Smooth muscle cell of the brain vasculature (primary cell): ENCODE measurements at regions not wholly inside any gene's neighbourhood (a gene's known extent, or its start where the extent isn't known, plus 50 kb on each side); places are given as distances from the start of the nearest gene placed in this dataset.

Source experiments
- DNase-seq: peaks from one replicate; pipeline ENCODE4 v3.0.0-alpha.2; 2012; ENCODE audit warnings: low read depth, low spot score

DNA sequence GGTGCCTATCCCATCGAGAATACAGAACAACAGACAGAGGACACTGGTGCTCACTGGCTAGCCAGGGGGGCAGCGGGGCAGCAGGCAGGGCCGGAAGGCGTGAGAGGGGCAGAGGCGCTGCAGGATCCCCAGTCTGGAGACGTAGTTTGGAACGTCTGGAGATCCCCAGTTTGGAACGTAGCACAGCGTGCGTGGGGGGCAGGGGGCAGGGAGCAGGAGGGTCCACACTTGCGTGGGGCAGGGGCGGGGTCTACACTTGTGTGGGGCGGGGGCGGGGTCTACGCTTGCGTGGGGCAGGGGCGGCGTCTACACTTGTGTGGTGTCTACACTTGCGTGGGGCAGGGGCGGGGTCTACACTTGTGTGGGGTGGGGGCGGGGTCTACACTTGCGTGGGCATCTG is 107.2 kb downstream of the DACT2 start:
- DNase-seq = no peak

DNA sequence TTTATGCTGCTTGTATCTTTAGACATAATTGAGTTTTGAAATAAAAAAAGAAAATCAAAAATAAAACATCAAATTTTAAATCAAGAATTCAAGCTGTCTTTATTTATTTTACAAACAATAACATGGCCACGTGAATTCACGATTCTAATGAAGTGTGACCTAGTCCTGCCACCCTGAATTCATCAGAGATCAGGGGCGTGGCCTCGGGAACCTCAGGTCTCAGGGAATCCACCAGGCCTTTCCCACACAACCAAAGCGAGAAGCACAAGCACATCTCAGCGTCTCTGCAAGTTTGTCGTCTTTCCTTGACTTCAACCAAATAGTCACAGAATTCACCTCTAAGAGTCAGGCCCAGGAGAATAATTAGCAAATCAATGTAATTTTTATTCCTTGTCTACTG is 107.9 kb downstream of the DACT2 start:
- DNase-seq = no peak

DNA sequence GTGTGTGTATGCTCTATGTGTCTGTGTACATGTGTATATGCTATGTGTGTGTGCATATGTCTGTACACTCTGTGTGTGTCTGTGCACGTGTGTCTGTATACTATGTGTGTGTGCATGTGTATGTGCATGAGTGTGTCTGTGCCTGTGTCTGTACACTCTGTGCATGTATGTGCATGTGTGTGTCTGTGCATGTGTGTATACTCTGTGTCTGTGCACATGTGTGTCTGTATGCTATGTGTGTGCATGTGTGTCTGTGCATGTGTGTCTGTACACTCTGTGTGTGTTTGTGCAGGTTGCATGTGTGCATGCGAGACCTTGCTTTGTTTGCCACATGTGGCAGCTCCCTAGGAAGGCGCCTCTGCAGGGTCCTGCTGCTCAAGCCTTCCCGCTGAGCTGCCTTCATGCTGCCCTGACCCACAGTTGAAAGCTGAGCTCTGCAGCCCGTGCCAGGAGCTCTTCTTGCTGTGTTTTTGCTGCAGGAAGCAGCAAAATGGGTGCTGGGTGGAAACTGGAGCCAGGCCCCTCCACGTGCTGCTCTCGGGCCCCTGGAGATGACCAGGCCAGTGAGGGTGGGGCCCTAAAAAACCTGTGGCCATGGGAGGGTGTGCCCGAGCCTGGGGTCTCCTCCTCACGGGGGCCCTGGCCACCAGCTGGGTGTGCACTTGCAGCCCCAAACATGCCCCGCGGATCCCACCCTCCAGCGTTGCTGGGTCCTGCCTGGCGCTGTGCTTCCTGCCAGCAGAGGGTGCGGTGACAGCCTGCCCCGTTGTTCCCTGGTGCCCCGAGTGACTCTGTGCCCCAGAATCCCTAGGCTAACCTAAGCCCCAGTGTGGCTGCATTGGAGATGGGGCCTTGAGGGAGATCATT is 109.1 kb downstream of the DACT2 start:
- no peak for DNase-seq

DNA sequence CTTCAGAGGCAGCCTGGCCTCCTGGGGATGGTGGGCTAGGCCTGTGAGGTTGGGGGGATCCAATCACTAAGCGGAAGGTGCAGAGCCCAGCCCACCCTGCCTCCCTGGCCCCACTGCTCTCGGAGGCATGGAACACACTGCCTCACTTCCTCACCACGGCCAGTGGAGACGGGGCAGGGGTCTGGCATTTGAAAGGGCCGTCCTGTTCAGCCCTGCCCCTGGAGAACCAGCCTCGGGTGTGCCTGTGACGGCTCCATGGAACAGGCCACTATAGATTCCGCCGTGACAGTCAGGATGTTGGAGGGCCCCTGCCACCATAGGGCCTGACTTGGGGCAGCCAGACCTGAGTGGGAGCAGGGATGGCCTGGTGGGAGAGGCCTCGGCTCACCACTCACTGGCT is 110.2 kb downstream of the DACT2 start:
- DNase-seq = no peak

DNA sequence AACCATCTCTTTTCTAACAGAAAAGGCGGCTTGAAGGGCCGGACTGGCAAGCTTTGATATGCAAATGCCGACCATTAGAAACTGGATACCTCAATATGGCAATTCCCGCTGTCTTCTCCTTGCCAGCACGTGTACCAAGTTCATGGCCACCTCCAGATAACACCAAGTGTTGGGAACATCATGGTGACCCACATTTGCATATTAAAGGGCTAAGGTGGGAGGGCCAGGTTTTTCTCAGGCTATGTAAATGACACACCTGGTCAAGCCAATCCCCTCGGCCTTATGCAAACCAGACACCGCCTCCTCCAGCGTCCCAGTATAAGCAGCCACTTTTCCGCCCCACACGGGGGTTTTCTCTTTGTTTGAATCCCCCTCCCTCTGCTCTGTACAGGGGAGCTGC is 110.7 kb downstream of the DACT2 start:
- DNase-seq = no peak

DNA sequence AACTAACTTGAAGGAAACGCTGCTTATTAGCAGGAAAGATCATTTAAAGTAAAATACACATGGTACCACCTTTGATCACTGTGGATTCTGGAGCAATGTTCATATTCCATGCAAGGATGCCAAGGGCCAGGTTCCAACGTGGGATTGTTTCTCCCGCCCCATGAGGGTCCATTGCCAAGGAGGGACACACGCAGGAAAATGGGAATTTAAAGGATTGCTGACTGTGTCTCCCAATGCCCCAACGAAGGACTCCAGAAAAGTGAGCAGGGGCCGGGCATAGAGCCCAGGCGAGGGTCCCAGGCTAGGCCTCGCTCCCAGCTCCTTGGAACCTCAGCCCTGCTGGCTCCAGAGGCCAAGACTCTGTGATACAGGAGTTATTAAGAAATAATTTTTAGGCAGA is 111.2 kb downstream of the DACT2 start:
- no peak for DNase-seq

DNA sequence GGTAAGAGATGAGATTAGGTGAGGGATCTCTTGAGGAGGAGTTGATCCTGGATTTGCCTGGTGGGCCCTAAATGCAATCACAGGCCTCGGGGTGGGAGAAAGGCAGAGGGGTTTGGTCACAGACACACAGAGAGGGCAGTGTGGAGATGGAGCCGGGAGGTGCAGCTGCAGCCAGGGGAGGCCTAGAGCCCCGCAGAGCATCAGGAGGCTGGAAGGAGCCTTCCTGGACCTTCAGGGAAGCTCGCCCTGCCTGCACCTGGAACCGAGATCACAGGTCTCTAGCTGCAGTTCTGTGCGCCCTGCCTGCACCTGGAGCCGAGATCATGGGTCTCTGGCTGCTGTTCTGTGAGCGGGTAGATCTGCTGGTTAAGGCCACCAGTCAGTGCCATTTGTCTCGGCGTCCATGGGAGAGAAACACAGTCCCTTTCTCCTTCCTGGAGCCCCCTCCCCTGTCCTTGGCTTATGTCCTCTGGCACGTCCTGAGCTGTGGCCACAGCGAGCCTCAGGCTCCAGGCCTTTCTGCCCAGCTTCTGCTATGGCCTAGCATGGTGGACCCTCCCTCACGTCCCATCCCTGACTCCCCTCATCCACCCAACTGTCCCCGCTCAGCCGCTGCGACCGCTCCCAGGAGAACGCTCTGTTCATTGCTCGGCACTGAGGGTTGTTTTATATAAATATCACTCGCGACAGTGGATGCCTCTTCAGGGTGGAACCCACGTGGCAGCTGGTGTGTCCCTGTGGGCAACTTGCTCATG is 112.0 kb downstream of the DACT2 start:
- DNase-seq = no peak

DNA sequence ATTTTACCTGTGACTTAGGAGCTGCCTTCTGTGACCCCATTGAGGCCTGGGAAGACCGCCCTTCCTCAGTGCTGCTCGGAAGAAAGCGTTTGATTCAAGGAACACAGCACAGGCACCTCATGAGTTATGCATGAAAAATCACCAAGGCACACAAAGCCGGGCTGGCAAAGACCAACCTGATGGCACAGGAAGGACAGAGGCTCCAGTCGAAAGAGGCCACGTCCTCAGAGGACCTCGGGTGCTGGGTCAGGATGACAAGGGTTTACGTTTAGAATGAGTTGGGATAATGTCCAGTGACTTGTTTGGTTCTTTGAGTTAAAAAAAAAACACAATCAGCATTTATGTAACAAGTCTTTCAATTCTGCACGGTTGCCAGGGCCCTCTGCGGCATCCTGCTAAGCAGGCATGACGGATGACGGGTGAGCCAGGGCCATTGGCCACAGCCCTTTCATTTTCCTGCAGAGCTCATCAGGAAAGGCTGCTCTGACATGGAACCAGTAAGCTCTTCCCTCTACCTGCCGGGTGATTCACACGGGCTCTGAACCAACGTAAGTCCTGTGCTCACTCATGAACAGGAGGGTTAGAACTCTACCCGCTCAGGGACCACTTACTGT is 112.8 kb downstream of the DACT2 start:
- DNase-seq = no peak

DNA sequence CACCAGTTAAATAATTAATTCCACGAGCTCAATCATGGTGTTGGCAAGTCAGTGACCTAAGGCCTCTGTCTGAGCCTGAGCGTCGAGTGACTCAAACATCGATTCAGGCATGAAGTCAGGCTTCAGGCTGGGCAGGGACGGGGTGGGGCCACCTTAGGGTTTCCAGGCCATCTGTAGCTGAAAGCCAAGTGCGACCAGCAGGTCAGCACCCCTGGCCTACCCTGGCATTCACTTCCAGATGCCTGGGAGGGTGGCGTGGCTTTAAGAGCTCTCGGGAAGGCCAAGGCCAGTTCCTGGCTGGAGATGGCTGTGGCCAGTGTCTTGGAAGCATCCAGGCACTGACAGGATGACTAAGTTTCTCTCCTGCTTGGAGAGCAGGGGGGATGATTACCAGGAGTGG is 113.4 kb downstream of the DACT2 start:
- DNase-seq = no peak

DNA sequence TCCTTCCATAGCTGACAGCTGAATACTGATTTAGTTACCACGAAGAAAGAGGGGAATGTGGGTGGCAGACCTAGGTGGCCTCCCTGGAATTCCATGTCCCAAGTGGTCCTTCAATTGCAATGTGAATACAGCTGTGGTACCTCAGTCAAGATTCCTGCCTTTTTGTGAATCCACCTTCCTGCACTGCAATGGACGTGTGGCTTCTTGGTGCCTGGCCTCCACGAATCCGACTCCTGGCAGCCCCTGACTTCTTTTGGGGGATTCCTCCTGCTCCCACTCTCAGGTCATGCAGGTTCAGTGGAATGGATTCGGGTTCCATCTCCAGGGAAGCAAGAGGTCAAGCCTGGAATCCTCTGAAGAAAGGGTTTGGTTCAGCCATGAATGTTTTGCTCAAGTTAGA is 117.8 kb downstream of the DACT2 start:
- no peak for DNase-seq

DNA sequence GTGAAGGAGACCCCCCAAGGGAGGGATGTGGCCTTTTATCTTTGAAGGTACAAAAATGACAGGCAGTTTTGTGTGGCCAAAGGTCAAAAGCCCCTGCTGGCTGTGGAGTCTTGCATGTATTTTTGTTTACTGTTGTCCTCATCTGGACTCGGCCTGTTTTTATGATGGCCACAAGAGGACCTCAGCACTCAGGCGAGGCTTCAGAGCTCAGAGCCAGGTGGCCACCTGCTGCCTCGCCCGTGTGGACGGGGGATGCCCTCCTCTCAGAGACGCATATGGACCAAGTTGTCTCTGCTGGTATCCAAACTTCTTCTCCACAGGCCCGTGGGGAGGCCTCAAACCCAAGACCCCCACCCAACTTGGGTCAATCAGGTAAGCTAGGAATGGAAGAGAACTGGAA is 118.2 kb downstream of the DACT2 start:
- no peak for DNase-seq

DNA sequence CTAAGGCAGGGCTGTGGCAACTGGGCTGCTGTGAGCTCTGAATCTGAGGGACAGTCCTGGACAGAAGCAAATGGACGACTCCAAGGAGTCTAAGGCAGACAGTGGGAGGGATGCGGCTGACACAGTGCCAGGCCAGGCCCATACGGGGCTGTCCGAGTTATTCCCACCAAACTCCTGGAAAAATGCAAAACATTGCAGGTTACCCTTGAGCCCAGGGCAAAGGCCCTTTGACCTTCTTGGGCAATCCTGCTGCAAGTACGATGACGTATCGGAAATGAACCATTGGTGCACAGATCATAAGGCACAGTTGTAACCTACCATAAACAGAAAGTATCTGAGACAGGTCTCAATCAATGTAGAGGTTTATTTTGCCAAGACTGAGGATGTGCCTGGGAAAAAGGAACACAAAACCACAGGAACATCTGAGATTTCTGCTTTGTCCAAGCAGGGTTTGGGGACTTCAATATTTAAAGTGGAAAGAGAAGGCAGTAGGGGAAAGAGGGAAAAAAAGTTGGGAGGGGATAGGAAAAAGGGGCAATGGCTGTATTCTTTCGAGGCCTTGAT is 118.9 kb downstream of the DACT2 start:
- DNase-seq = no peak

DNA sequence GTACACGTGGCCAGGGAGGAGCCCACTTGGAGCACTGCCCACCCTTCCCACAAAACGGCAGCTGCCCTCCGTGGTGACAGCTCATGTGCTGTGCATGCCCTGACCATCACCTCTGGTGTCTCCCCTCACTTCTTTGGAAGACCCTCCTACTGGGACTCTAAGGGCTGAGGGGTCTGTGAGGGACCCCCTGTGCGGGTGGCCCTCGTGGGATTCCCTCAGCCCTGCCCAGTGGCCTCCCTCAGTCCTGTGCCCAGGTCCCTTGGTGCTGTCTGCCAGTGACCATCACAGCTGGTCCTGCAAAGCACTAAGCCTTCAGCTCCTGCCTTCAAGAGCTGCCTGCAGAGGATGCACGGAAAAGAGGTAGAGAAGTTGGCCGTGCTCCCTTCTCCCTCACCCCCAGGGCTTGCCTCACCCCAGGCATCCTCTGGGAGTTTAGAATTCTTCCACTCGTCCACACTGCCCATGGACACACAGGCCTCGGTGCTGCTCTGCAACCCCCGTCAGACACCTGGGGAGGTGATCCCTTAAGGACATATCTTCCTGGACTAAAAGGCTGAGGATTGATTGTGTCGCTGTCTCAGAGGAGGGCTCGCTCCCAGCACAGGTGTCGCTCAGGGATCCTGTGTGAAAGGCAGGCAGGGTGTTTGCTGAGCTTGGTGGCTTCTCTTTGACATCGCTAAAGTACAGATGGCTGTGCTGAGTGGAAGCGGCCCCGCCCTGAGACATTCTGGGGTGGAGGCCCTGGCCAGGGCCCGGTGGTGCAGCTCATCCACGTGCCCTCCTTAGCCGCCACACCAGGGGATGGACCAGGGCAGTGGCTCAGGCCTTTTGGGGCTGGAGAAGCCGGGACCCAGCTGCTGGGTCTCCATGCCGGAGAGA is 119.5 kb upstream of the FRMD1 start:
- DNase-seq = no peak

DNA sequence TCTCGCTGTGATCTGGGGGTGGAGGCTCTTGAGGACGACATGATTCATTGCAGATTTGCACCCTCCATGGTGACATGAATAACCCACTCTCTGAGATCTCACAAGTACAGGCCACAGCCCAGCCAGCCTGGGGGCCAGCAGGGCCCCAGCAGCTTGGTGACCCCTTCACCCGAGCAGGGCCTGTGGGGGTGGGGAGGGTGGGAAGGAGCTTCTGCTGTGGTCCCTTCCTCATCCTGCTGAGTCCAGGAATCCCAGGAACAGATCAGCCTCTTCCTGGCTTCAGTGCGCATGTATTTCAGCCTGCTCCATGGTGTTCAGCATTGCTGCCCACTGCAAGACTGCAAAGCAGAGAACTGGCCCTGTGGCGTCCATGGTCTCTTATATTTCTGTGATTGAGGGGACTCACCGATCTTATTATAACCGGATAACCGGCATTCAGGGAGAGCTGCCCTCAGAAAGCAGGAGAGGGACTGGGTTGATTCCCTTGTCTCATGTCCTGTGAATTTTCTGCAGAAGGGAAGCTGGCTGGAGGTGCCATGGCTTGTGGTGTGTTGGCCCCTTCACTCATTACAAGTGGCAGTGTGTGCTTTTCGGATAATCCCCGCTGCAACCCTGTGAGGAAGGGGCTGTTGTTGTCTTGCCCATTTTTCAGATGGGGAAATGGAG is 118.8 kb upstream of the FRMD1 start:
- no peak for DNase-seq

DNA sequence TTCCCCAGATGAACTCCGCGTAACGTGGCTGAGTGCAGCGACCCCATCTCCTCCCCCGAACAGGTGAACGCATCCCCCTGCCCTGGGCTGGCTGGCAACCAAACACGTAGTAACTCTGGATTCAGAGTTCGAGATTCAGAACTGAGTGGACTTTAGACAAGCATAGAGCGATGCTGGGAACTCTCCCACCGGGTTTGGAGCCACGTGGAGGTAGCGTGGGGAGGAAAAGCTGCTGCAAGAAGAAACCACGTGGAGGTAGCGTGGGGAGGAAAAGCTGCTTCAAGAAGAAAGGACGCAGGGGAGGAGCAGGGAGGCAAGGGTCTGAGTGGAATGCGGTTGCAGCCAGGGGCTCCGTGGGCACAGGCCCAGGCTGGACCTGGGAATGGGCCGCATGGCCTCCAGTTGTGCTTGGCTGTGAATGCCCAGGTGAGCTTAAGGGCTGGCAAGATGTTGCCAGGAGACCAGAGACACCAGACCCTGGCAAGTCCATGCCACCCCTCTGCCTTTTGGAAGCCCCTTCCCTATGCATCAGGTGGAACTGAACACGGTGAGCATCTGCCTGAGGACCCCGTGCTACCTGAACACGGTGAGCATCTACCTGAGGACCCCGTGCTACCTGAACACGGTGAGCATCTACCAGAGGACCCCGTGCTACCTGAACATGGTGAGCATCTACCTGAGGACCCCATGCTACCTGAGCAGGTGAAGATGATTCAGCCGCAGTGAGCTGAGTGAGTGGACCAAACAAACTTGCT is 118.0 kb upstream of the FRMD1 start:
- no peak for DNase-seq

DNA sequence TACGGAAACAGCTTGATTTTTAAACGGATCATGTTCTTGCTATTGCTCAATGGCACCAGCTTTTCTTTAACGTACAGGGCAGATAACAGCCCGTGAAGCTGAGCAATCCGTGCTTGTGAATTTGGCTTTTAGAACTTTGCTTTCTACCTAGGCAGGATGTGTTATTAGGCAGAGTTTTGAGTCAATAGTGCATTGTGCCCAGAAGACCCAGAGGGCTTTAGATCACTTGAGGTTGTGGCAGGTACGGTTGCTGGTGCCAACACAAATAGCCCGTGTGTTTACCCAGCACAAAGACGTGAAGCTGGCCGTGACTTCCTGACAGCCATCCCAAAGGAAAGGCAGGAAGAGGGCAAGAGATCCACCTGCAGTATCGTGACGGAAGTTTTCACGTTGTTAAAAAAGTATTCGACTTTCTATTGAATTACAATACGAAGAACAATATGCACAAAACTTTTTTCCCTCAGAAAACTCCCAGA is 117.4 kb upstream of the FRMD1 start:
- DNase-seq = no peak

DNA sequence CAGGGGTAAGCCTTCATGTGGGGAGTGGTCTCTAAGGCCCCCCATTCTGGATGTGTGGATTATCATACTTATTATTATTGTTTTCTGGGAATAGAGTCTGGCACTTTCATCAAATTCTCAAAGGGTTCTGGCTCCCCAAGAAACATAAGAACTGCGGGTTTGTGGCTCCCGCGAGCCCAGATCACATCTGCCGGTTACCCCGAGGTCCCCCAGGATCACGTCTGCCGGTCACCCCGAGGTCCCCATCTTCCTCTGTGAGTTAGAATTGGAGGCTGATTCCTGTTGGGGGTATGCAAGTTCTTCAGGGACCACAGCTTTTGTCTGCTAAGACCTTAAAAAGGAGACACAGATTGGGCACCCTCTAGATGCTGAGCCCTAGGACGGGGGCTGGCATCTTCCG is 116.7 kb upstream of the FRMD1 start:
- no peak for DNase-seq

DNA sequence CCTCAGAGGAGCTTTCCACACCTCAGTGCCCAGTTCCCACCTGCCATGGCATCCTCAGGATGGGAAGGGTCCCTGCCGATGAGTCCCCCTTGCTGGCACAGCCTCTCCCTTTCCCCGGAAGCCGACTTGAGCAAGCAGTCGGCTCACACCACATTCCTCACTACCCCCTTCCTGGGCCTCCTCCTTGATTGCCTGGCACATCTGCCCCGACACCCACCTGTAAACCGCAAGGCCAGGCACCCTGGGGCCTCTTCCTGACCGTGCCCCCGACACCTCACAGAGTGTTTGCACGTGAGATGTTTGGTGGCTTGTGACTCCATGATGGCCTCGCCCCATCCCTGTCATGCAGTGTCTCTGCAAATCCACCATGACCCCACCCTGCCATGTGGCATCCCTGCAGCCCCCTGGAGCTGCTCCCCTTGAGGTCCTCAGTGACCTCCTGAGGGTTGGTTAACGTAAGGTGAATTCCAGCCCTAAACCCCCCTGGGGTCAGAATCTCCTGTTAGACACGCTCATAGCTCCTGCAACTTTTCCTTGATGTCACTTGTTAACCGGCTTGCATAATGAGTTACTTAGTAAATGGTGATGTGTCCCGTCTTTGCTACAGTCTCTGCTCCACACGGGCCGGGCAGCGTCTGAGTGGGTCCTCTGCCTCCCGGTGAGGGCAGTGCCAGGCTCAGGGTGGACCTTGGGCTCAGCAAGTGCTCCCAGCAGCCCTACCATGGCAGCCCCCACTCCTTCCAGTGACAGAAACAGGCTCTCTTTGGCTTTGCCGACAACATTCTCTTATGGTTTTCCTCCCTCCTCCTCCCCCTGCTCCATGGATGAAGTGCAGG is 115.9 kb upstream of the FRMD1 start:
- no peak for DNase-seq
